Mesendoderm (in vitro differentiated cells): ENCODE measurements at regions not wholly inside any gene's neighbourhood (a gene's known extent, or its start where the extent isn't known, plus 50 kb on each side); places are given as distances from the start of the nearest gene placed in this dataset.

ENCODE experiments used
- DNase-seq: peaks from one replicate; pipeline ENCODE4 v3.0.0; 2013
- H2AK5ac ChIP-seq: 2 replicates; pipeline ENCODE4 v1.6.1; 2013; ENCODE audit warnings: low read length, inconsistent platforms
- H2BK120ac ChIP-seq: 2 replicates; pipeline ENCODE4 v1.6.1; 2013; ENCODE audit warnings: low read depth, mild to moderate bottlenecking, low read length, moderate library complexity, mixed read lengths
- H2BK15ac ChIP-seq: replicated peaks from 2 replicates; pipeline ENCODE4 v1.6.1; 2013; ENCODE audit warnings: low read depth, mild to moderate bottlenecking, moderate library complexity
- H2BK5ac ChIP-seq: 2 replicates; pipeline ENCODE4 v1.6.1; 2013; ENCODE audit warnings: low read length, inconsistent platforms
- H3K18ac ChIP-seq: 2 replicates; pipeline ENCODE4 v1.6.1; 2013; ENCODE audit warnings: mild to moderate bottlenecking, low read length, mixed read lengths
- H3K23ac ChIP-seq: one replicate; pipeline ENCODE4 v1.6.1; 2013; ENCODE audit warnings: low read length
- H3K27ac ChIP-seq: 2 replicates; pipeline ENCODE4 v1.5.1; 2013; ENCODE audit warnings: low read depth, mild to moderate bottlenecking, inconsistent platforms, low read length, moderate library complexity
- H3K27me3 ChIP-seq: 2 replicates; pipeline ENCODE4 v1.6.1; 2013; ENCODE audit warnings: low read length, control low read depth, mild to moderate bottlenecking, inconsistent platforms; ENCODE audit not compliant: insufficient read depth, poor library complexity
- H3K36me3 ChIP-seq: 2 replicates; pipeline ENCODE4 v1.6.1; 2013; ENCODE audit warnings: low read length, inconsistent platforms; ENCODE audit not compliant: control insufficient read depth, insufficient read depth
- H3K4ac ChIP-seq: one replicate; pipeline ENCODE4 v1.6.1; 2013; ENCODE audit warnings: low read depth, mild to moderate bottlenecking, low read length, moderate library complexity
- H3K4me1 ChIP-seq: 2 replicates; pipeline ENCODE4 v1.6.1; 2013; ENCODE audit warnings: low read depth, low read length, inconsistent platforms; ENCODE audit not compliant: control insufficient read depth
- H3K4me2 ChIP-seq: 2 replicates; pipeline ENCODE4 v1.6.1; 2013; ENCODE audit warnings: low read length
- H3K4me3 ChIP-seq: 2 replicates; pipeline ENCODE4 v1.5.1; 2013; ENCODE audit warnings: mild to moderate bottlenecking, low read length
- H3K56ac ChIP-seq: one replicate; pipeline ENCODE4 v1.6.1; 2013; ENCODE audit warnings: low read length
- H3K79me1 ChIP-seq: 2 replicates; pipeline ENCODE4 v1.6.1; 2013; ENCODE audit warnings: low read length, inconsistent platforms
- H3K79me2 ChIP-seq: 2 replicates; pipeline ENCODE4 v1.6.1; 2013; ENCODE audit warnings: mild to moderate bottlenecking, low read length; ENCODE audit not compliant: control insufficient read depth, insufficient read depth
- H3K9ac ChIP-seq: 2 replicates; pipeline ENCODE4 v1.6.1; 2013; ENCODE audit warnings: low read length, inconsistent platforms
- H4K5ac ChIP-seq: one replicate; pipeline ENCODE4 v1.6.1; 2013; ENCODE audit warnings: low read length
- H4K8ac ChIP-seq: one replicate; pipeline ENCODE4 v1.6.1; 2013; ENCODE audit warnings: low read depth, mild to moderate bottlenecking, control low read depth, low read length, moderate library complexity
- WGBS: extraction: QIAGEN DNeasy Blood & Tissue Kit; methylation state at CpG from one replicate; pipeline ENCODE4 v1.1.7; 2013; ENCODE audit warnings: low lambda C conversion rate, missing lambda C conversion rate; ENCODE audit not compliant: insufficient coverage; ENCODE audit errors: extremely low coverage; 5-methylcytosine and 5-hydroxymethylcytosine counted together

- Histone ChIP-seq H3K23ac (no peak overlapping the region), H3K9ac (no peak overlapping the region), H2BK120ac (no peak overlapping the region), H3K4me1 (no peaks in the 10 kb centered on the region), H2BK15ac (no peak overlapping the region), H3K56ac (no peak overlapping the region), H4K5ac (no peak overlapping the region), H2BK5ac (no peak overlapping the region), H3K79me2 (no peaks in the 10 kb centered on the region), H3K79me1 (no peaks in the 10 kb centered on the region), H3K36me3 (no peaks in the 10 kb centered on the region), H4K8ac (no peak overlapping the region), H2AK5ac (no peak overlapping the region), H3K27ac (no peak overlapping the region), H3K27me3 (no peaks in the 10 kb centered on the region), H3K4me3 (no peak overlapping the region), H3K4me2 (no peak overlapping the region), H3K18ac (no peak overlapping the region), H3K4ac (no peak overlapping the region)
- DNase-seq: no peak
- no CpG with 5 or more reads among the region's 3 CpGs for WGBS
Measured at GRCh38 chr14:45658226-45658916, 405.4 kb upstream of the MIS18BP1 start.

DNA sequence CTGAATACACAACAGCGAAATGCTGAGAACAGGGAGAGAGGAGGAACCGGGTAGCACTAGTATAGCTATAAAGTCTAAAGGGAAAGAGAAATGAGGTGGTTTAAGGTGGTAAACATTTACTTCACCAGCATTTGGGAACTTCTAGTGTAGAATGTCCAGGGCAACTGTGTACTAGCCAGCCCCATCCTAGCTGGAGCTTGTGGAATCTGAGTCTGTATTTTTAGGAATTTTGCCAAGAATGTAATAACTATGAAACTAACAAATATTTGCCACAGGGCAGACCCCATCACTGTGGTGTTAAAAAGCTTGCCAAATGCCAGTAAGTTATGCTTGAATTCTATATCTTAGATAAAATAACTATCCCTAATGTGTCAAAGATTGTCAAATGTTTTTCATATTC lies 398.9 kb upstream of the MIS18BP1 start:
- H2BK15ac ChIP-seq: no peak overlapping the region
- H3K79me2 ChIP-seq: no peaks in the 10 kb centered on the region
- no peak for DNase-seq
- no peak overlapping the region for H2BK5ac ChIP-seq
- H3K4ac ChIP-seq: no peak overlapping the region
- no peak overlapping the region for H2BK120ac ChIP-seq
- H3K79me1 ChIP-seq: no peaks in the 10 kb centered on the region
- no peak overlapping the region for H3K4me3 ChIP-seq
- H3K18ac ChIP-seq: no peak overlapping the region
- no peak overlapping the region for H4K5ac ChIP-seq
- no peaks in the 10 kb centered on the region for H3K4me1 ChIP-seq
- H3K56ac ChIP-seq: no peak overlapping the region
- no peaks in the 10 kb centered on the region for H3K36me3 ChIP-seq
- no peak overlapping the region for H3K9ac ChIP-seq
- H3K27me3 ChIP-seq: no peaks in the 10 kb centered on the region
- no peak overlapping the region for H3K23ac ChIP-seq
- no peak overlapping the region for H3K27ac ChIP-seq
- WGBS: no CpG with 5 or more reads among the region's 2 CpGs
- H3K4me2 ChIP-seq: no peak overlapping the region
- H4K8ac ChIP-seq: no peak overlapping the region
- no peak overlapping the region for H2AK5ac ChIP-seq

DNA sequence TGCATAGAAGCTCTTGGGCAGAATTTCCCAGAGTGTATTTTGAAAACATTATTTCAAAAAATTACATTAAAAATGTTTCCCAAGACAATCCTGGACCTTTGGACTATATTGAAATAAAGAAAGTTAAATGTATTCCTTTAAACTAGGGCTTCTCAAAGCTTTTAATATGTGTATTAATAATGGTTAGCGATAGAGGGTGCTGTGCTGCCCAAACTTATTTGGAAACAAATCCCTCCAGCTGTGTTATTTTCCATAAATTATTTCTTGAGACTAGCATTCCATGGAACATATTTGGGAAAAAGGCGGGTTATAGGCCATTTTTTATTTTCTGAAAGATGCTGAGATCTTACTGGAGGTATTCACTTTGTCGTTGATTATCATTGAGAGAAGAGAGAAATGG lies 397.8 kb upstream of the MIS18BP1 start:
- Histone ChIP-seq H4K8ac (no peak overlapping the region), H4K5ac (no peak overlapping the region), H3K79me1 (no peaks in the 10 kb centered on the region), H3K27ac (no peak overlapping the region), H3K36me3 (no peaks in the 10 kb centered on the region), H3K23ac (no peak overlapping the region), H3K56ac (no peak overlapping the region), H3K4me3 (no peak overlapping the region), H3K18ac (no peak overlapping the region), H3K4ac (no peak overlapping the region), H2BK15ac (no peak overlapping the region), H3K27me3 (no peaks in the 10 kb centered on the region), H2AK5ac (no peak overlapping the region), H2BK5ac (no peak overlapping the region), H3K4me2 (no peak overlapping the region), H2BK120ac (no peak overlapping the region), H3K79me2 (no peaks in the 10 kb centered on the region), H3K9ac (no peak overlapping the region), H3K4me1 (no peaks in the 10 kb centered on the region)
- no CpG with 5 or more reads among the region's 3 CpGs for WGBS
- no peak for DNase-seq

- Histone ChIP-seq H3K27me3 (no peaks in the 10 kb centered on the region), H3K27ac (no peak overlapping the region), H3K9ac (no peak overlapping the region), H3K4ac (no peak overlapping the region), H4K8ac (no peak overlapping the region), H3K56ac (no peak overlapping the region), H3K4me3 (no peak overlapping the region), H2BK120ac (no peak overlapping the region), H4K5ac (no peak overlapping the region), H2AK5ac (no peak overlapping the region), H3K18ac (no peak overlapping the region), H3K36me3 (no peaks in the 10 kb centered on the region), H3K4me1 (no peaks in the 10 kb centered on the region), H3K79me2 (no peaks in the 10 kb centered on the region), H2BK5ac (no peak overlapping the region), H3K79me1 (no peaks in the 10 kb centered on the region), H3K4me2 (no peak overlapping the region), H2BK15ac (no peak overlapping the region), H3K23ac (no peak overlapping the region)
- no CpG with 5 or more reads among the region's 4 CpGs for WGBS
- DNase-seq: no peak
Measured at GRCh38 chr14:45649051-45649450, 396.0 kb upstream of the MIS18BP1 start.

DNA sequence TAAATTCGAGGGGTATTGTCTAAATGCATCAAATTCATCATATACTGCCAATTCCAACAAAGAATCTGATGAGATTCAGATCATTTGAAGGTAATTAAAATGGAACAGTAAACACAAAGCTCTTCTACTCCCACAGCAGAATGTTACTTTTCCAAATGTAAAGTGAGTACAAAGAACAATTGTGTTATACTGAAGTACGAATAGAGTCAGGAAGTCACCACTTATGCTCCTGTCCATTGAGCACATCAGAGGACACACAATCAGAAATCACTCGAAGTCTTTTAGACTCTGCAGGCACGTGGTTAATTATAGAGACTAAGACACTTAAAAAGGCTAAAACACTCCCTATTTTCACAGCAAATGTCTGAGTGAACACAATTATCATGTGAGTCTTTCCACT lies 388.5 kb upstream of the MIS18BP1 start:
- H2BK5ac ChIP-seq: no peak overlapping the region
- H2AK5ac ChIP-seq: no peak overlapping the region
- H3K23ac ChIP-seq: no peak overlapping the region
- H3K18ac ChIP-seq: no peak overlapping the region
- no peaks in the 10 kb centered on the region for H3K4me1 ChIP-seq
- no peaks in the 10 kb centered on the region for H3K79me2 ChIP-seq
- no peaks in the 10 kb centered on the region for H3K36me3 ChIP-seq
- WGBS: no CpG with 5 or more reads among the region's 4 CpGs
- H3K9ac ChIP-seq: no peak overlapping the region
- H2BK15ac ChIP-seq: no peak overlapping the region
- no peak overlapping the region for H3K4me3 ChIP-seq
- H3K4me2 ChIP-seq: no peak overlapping the region
- no peaks in the 10 kb centered on the region for H3K79me1 ChIP-seq
- H4K5ac ChIP-seq: no peak overlapping the region
- no peak overlapping the region for H3K56ac ChIP-seq
- no peak overlapping the region for H3K27ac ChIP-seq
- no peak overlapping the region for H3K4ac ChIP-seq
- DNase-seq: no peak
- no peak overlapping the region for H4K8ac ChIP-seq
- no peaks in the 10 kb centered on the region for H3K27me3 ChIP-seq
- no peak overlapping the region for H2BK120ac ChIP-seq
